T-cell (primary cell): ENCODE measurements at regions not wholly inside any gene's neighbourhood (a gene's known extent, or its start where the extent isn't known, plus 50 kb on each side); places are given as distances from the start of the nearest gene placed in this dataset.

Experiments
- ATAC-seq, 4 experiments: fragments of 200-7000 bp in 3 of 4; fragments of 150-1000 bp in 1 of 4; cut with Tn5 transposase; replicated peaks in 1 of 4; 1 replicate in 3 of 4; 2 replicates in 1 of 4; pipeline ENCODE4 v1.10.0; 2021; ENCODE audit warnings: moderate library complexity in 3 of 4, mild to moderate bottlenecking in 2 of 4, moderate number of reproducible peaks in 1 of 4
- CTCF ChIA-PET, 2 donors: fragments of 300-600 bp; sonication (Branson Sonifier 250); formaldehyde crosslinking; loops; one replicate each; lab custom pipeline; 2022; ENCODE audit warnings: antibody characterized with exemption in 2 of 2; lab: Charles Lee
- POLR2A ChIA-PET, 2 donors: fragments of 300-600 bp; sonication (Branson Sonifier 250); formaldehyde crosslinking; loops; one replicate each; lab custom pipeline; 2022; ENCODE audit warnings: antibody characterized with exemption in 2 of 2; lab: Charles Lee
- DNase-seq, 35 experiments: peaks; one replicate each; pipeline versions ENCODE4 v3.0.0 to v3.0.0-alpha.2; 2013 to 2023
- H3K27ac ChIP-seq: one replicate; pipeline ENCODE4 v1.5.1; 2013; ENCODE audit warnings: low read length
- H3K27me3 ChIP-seq, 2 experiments: replicated peaks in 1 of 2; 1 replicate in 1 of 2; 2 replicates in 1 of 2; pipeline versions ENCODE4 v1.6.1 to v1.7.0; 2013; ENCODE audit warnings: low read length in 1 of 2, mixed read lengths in 1 of 2; ENCODE audit not compliant: control insufficient read depth in 2 of 2, insufficient read depth in 2 of 2; ENCODE audit errors: extremely low read depth in 1 of 2
- H3K36me3 ChIP-seq, 2 donors: 1 replicate in 1 of 2; 2 replicates in 1 of 2; pipeline versions ENCODE4 v1.6.1 to v1.7.0; 2013; ENCODE audit warnings: low read length in 1 of 2; ENCODE audit not compliant: control insufficient read depth in 2 of 2, insufficient read depth in 1 of 2; ENCODE audit errors: extremely low read depth in 1 of 2
- H3K4me1 ChIP-seq, 2 experiments: 1 replicate in 1 of 2; 2 replicates in 1 of 2; pipeline versions ENCODE4 v1.6.1 to v1.7.0; 2013; ENCODE audit warnings: low read length in 2 of 2, mixed read lengths in 1 of 2; ENCODE audit not compliant: insufficient read depth in 2 of 2, control insufficient read depth in 1 of 2; ENCODE audit errors: extremely low read depth in 1 of 2
- H3K4me3 ChIP-seq, 2 donors: 1 replicate in 1 of 2; 2 replicates in 1 of 2; pipeline versions ENCODE4 v1.5.1 to v1.7.0; 2013; ENCODE audit warnings: mild to moderate bottlenecking in 2 of 2, low read length in 1 of 2, moderate library complexity in 1 of 2; ENCODE audit not compliant: control insufficient read depth in 1 of 2; ENCODE audit errors: extremely low read depth in 1 of 2
- H3K9me3 ChIP-seq: 2 replicates; pipeline ENCODE4 v1.7.0; 2013
- H3K27ac Mint-ChIP-seq, 2 donors: one replicate each; pipeline ENCODE4 v1.8.0; 2020 to 2021; ENCODE audit warnings: mild to moderate bottlenecking in 2 of 2, mixed read lengths in 2 of 2
- H3K27me3 Mint-ChIP-seq, 2 donors: one replicate each; pipeline ENCODE4 v1.8.0; 2021 to 2022; ENCODE audit warnings: mixed read lengths in 2 of 2
- H3K36me3 Mint-ChIP-seq: one replicate; pipeline ENCODE4 v1.8.0; 2021; ENCODE audit warnings: mixed read lengths
- H3K4me1 Mint-ChIP-seq, 3 donors: one replicate each; pipeline ENCODE4 v1.8.0; 2020 to 2022; ENCODE audit warnings: mixed read lengths in 3 of 3, mild to moderate bottlenecking in 1 of 3
- H3K4me3 Mint-ChIP-seq, 3 donors: one replicate each; pipeline ENCODE4 v1.8.0; 2020 to 2022; ENCODE audit warnings: mild to moderate bottlenecking in 3 of 3, mixed read lengths in 3 of 3, moderate library complexity in 3 of 3
- H3K9me3 Mint-ChIP-seq, 3 donors: one replicate each; pipeline ENCODE4 v1.8.0; 2020 to 2022; ENCODE audit warnings: mixed read lengths in 3 of 3
- WGBS: methylation state at CpG from one replicate; pipeline ENCODE4 v1.1.5; 2013; ENCODE audit warnings: missing lambda C conversion rate; ENCODE audit not compliant: insufficient coverage; 5-methylcytosine and 5-hydroxymethylcytosine counted together

DNA sequence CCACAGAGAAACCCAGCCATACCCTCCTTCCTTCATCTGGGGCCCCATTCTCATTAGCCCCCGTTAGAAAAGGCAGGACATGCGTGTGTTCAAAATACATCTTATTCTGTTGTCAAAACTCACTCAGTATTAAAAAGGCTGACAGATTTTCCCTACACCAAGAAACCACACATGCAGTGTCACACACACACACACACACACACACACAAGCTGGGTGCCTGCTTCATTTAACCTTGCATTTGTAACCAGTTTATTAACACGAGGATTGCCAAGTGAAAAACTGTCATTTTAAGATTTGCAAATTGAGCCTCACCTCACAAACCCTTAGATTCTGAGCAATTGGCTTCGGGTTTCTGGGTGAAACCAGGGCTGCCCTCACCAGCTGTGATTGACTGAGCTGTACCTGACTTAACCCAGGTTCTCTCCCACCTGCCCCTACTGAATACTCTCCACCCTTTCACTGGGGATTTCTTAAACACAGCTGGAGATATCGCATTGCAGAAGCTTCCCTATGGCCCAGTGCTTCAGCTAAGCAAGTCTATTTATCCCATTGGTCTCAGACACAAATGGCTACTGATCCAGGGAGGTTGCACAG lies 172.7 kb upstream of the ZNF507 start:
- H3K4me1 ChIP-seq: no peaks in the 10 kb centered on the region
- CTCF ChIA-PET: interaction anchor here in 1 of 2 donors (0.6 kb wide), 1 partner anchor 1365 kb away, joined by 6 read pairs; no protein-coding TSS in a partner anchor
- H3K27me3 ChIP-seq: peaks cover 0 to 5% of the 10 kb centered on the region in 2 experiments
- no peaks in the 10 kb centered on the region for H3K9me3 Mint-ChIP-seq
- H3K27ac ChIP-seq: no peak overlapping the region
- POLR2A ChIA-PET: no interaction called here
- no peak overlapping the region for H3K27ac Mint-ChIP-seq
- no peak overlapping the region for H3K4me3 Mint-ChIP-seq
- WGBS: 79% methylated on average over 5 of the region's 5 CpGs
- no peaks in the 10 kb centered on the region for H3K4me1 Mint-ChIP-seq
- no peak for ATAC-seq
- no peak for DNase-seq
- H3K27me3 Mint-ChIP-seq: peaks cover 4 to 6% of the 10 kb centered on the region in 2 donors
- no peak overlapping the region for H3K4me3 ChIP-seq
- no peaks in the 10 kb centered on the region for H3K36me3 Mint-ChIP-seq
- no peaks in the 10 kb centered on the region for H3K9me3 ChIP-seq
- no peaks in the 10 kb centered on the region for H3K36me3 ChIP-seq

DNA sequence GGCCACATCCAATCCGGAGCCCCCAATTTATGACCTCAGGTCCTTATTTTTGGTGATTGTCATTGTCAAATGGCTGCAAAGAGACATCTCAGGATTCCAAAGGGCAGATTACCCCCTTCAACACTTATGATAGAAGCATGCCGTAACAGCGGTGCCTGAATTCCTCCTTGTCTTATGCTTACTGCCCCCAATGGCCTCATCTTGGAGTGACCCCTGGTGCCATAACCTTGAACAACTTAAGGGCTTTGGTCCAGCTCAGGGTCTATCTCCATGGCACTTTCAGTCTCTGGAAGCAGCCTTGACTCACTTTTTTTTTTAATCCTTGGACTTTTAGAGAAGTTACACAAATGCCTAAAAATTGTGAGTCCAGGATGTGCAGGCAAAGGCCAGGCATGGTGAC lies 171.6 kb upstream of the ZNF507 start:
- DNase-seq: no peak
- Mint-ChIP-seq H3K9me3 (no peaks in the 10 kb centered on the region), H3K36me3 (no peaks in the 10 kb centered on the region), H3K4me3 (no peak overlapping the region), H3K27ac (no peak overlapping the region), H3K27me3 (peaks cover 2% of the 10 kb centered on the region in 2 donors), H3K4me1 (no peaks in the 10 kb centered on the region)
- 94% methylated on average over 2 of the region's 3 CpGs for WGBS
- Histone ChIP-seq H3K4me1 (no peaks in the 10 kb centered on the region), H3K9me3 (no peaks in the 10 kb centered on the region), H3K4me3 (no peak overlapping the region), H3K27me3 (peaks cover 0 to 8% of the 10 kb centered on the region in 2 experiments), H3K27ac (no peak overlapping the region), H3K36me3 (no peaks in the 10 kb centered on the region)
- ChIA-PET CTCF (no interaction called here), POLR2A (no interaction called here)
- no peak for ATAC-seq

DNA sequence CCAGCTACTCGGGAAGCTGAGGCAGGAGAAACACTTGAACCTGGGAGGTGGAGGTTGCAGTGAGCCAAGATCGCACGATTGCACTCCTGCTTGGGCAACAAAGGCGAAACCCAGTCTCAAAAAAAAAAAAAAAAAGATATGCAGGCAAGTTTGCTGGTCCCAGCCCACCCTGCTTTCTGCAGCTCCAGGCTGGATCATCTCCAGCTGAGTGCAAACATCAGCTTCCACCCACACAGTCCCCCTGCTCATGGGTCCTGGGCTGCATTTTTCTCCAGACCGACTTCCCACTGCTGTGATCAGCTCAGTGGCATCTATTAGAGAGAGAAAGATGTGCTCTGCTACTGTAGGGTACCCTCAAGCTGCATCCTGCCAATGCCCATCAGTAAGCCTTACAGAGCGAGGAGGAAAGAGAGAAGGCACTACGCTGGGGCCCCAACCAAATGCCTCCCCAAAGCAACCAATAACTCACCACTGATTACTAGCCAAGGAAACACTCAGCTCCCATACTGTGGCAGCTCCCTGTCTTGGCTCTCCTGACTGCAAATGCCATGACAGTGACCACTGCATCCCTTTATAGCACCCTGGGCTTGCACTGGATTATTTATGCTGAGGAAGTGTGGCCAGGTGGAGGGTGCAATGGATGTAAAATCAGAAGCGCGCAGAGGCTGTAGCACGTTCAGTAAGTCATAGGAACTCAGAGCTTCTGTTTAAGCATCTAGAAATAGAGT lies 170.9 kb upstream of the ZNF507 start:
- Mint-ChIP-seq H3K27me3 (peaks cover 0 to 2% of the 10 kb centered on the region in 2 donors), H3K9me3 (no peaks in the 10 kb centered on the region), H3K36me3 (no peaks in the 10 kb centered on the region), H3K4me3 (no peak overlapping the region), H3K27ac (no peak overlapping the region), H3K4me1 (no peaks in the 10 kb centered on the region)
- ChIA-PET POLR2A (no interaction called here), CTCF (no interaction called here)
- H3K9me3 ChIP-seq: no peaks in the 10 kb centered on the region
- no peak overlapping the region for H3K4me3 ChIP-seq
- ATAC-seq: no peak
- H3K36me3 ChIP-seq: no peaks in the 10 kb centered on the region
- no peak for DNase-seq
- no peak overlapping the region for H3K27ac ChIP-seq
- peaks cover 0 to 10% of the 10 kb centered on the region in 2 experiments for H3K27me3 ChIP-seq
- H3K4me1 ChIP-seq: no peaks in the 10 kb centered on the region
- WGBS: 85% methylated on average over 4 of the region's 10 CpGs

DNA sequence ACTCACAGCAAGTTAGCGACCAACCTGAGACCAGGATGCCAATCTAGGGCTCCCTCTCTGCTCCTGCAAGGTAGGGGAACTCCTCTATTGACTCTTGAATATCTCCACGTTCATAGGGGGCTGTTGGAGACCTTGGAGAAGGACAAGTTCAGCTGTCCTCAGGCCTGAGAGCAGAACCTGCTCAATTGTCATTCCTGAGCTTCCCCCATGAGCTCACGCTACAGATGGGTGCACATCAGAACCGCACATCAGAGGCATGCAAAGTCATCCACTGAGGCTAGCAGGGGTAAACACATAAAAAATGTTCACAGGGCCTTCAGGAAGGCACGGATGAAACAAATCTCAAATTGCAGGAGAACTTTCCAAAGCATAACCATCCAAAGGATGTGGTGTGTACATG lies 168.8 kb upstream of the ZNF507 start:
- DNase-seq (no peak), ATAC-seq (no peak)
- Mint-ChIP-seq H3K27ac (no peak overlapping the region), H3K4me3 (no peak overlapping the region), H3K4me1 (no peaks in the 10 kb centered on the region), H3K36me3 (no peaks in the 10 kb centered on the region), H3K9me3 (no peaks in the 10 kb centered on the region), H3K27me3 (peaks cover 0 to 2% of the 10 kb centered on the region in 2 donors)
- Histone ChIP-seq H3K4me3 (no peak overlapping the region), H3K27me3 (peaks cover 0 to 10% of the 10 kb centered on the region in 2 experiments), H3K9me3 (no peaks in the 10 kb centered on the region), H3K4me1 (no peaks in the 10 kb centered on the region), H3K27ac (no peak overlapping the region), H3K36me3 (no peaks in the 10 kb centered on the region)
- POLR2A ChIA-PET: no interaction called here
- WGBS: 70% methylated on average over 4 of the region's 5 CpGs
- CTCF ChIA-PET: no interaction called here

DNA sequence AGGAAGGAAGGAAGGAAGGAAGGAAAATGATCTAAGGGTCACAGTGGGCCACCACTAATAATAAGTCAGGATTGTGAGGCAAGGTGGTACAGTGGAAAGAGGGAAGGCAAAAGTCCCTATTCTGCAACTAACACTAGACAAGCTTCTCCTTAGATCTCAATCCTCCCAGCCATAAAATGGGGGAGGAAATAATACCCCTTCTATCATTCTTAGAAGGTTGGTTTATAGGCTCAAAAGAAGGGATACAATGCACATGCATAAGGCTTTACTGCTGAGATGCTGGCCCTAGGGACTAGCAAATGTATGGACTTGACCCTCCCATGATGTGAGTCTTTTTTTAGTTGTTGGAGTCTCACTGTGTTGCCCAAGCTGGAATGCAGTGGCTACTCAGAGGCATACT lies 167.7 kb upstream of the ZNF507 start:
- Histone ChIP-seq H3K27me3 (peaks cover 0 to 10% of the 10 kb centered on the region in 2 experiments), H3K36me3 (no peaks in the 10 kb centered on the region), H3K4me1 (no peaks in the 10 kb centered on the region), H3K27ac (no peak overlapping the region), H3K4me3 (no peak overlapping the region), H3K9me3 (no peaks in the 10 kb centered on the region)
- ATAC-seq: no peak
- CTCF ChIA-PET: no interaction called here
- Mint-ChIP-seq H3K9me3 (no peaks in the 10 kb centered on the region), H3K4me3 (no peak overlapping the region), H3K27me3 (peaks cover 0 to 2% of the 10 kb centered on the region in 2 donors), H3K4me1 (no peaks in the 10 kb centered on the region), H3K27ac (no peak overlapping the region), H3K36me3 (no peaks in the 10 kb centered on the region)
- POLR2A ChIA-PET: no interaction called here
- no peak for DNase-seq

DNA sequence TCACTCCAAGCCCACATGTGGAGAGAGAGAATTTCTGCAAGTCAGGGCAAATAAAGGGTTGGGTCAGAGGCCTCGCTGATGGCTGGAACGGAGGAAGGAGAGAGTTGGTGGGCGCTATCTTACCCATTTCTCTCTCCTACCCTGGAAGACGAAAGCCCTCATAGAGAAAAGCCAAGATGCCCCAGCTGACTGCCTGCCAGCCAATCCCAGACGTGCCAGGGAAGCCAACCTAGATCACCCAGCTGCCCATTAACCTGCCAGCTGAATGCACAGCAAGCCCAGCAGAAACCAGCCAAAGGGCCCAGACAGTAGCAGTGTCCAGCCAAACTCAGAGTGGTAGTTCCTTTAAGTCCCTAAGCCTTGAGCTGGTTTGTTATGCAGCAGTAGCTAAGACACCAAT lies 167.0 kb upstream of the ZNF507 start:
- POLR2A ChIA-PET: no interaction called here
- Histone ChIP-seq H3K27ac (no peak overlapping the region), H3K36me3 (no peaks in the 10 kb centered on the region), H3K9me3 (no peaks in the 10 kb centered on the region), H3K4me3 (no peak overlapping the region), H3K27me3 (peaks cover 0 to 10% of the 10 kb centered on the region in 2 experiments), H3K4me1 (no peaks in the 10 kb centered on the region)
- DNase-seq (no peak), ATAC-seq (no peak)
- H3K36me3 Mint-ChIP-seq: no peaks in the 10 kb centered on the region
- no peaks in the 10 kb centered on the region for H3K4me1 Mint-ChIP-seq
- CTCF ChIA-PET: no interaction called here
- no peak overlapping the region for H3K4me3 Mint-ChIP-seq
- no peaks in the 10 kb centered on the region for H3K27me3 Mint-ChIP-seq
- WGBS: 50% methylated on average over 1 of the region's 5 CpGs
- H3K9me3 Mint-ChIP-seq: no peaks in the 10 kb centered on the region
- no peak overlapping the region for H3K27ac Mint-ChIP-seq
